Stimulated activated CD4-positive, alpha-beta T cell treated with anti-CD3 and anti-CD28 coated beads, Interleukin-12 subunit alpha, Interleukin-12 subunit beta, amount 100 ng/mL, for 4 hours (primary cell): ENCODE measurements at regions not wholly inside any gene's neighbourhood (a gene's known extent, or its start where the extent isn't known, plus 50 kb on each side); places are given as distances from the start of the nearest gene placed in this dataset.

ENCODE experiments used
- DNase-seq: peaks from one replicate; pipeline ENCODE4 v3.0.0-alpha.2; 2020

GRCh38 chr12:60391051-60391450 lies 795.2 kb downstream of the SLC16A7 start:
- no peak for DNase-seq

- no peak for DNase-seq
Observed at GRCh38 chr12:60391791-60392190, 796.0 kb downstream of the SLC16A7 start.

- DNase-seq = no peak
Observed at GRCh38 chr12:60393093-60393492, 797.3 kb downstream of the SLC16A7 start.

GRCh38 chr12:60394665-60395064 lies 798.8 kb downstream of the SLC16A7 start:
- no peak for DNase-seq

- no peak for DNase-seq
Observed at GRCh38 chr12:60398547-60398946, 802.7 kb downstream of the SLC16A7 start.

GRCh38 chr12:60399064-60399463 lies 803.2 kb downstream of the SLC16A7 start:
- no peak for DNase-seq

GRCh38 chr12:60402996-60403395 lies 807.2 kb downstream of the SLC16A7 start:
- no peak for DNase-seq

GRCh38 chr12:60415351-60415750 lies 819.5 kb downstream of the SLC16A7 start:
- DNase-seq = no peak

GRCh38 chr12:60419986-60420385 lies 824.2 kb downstream of the SLC16A7 start:
- DNase-seq = no peak

GRCh38 chr12:60421741-60422140 lies 825.9 kb downstream of the SLC16A7 start:
- DNase-seq = no peak

GRCh38 chr12:60437297-60437696 lies 841.5 kb downstream of the SLC16A7 start:
- no peak for DNase-seq

- no peak for DNase-seq
Observed at GRCh38 chr12:60441577-60441976, 845.7 kb downstream of the SLC16A7 start.

GRCh38 chr12:60451457-60451856 lies 855.6 kb downstream of the SLC16A7 start:
- no peak for DNase-seq

GRCh38 chr12:60465060-60465459 lies 869.2 kb downstream of the SLC16A7 start:
- no peak for DNase-seq

GRCh38 chr12:60468546-60468945 lies 872.7 kb downstream of the SLC16A7 start:
- DNase-seq = no peak

- DNase-seq = no peak
Observed at GRCh38 chr12:60475825-60476224, 880.0 kb downstream of the SLC16A7 start.

GRCh38 chr12:60487284-60487683 lies 891.5 kb downstream of the SLC16A7 start:
- DNase-seq = no peak

- no peak for DNase-seq
Observed at GRCh38 chr12:60489071-60489470, 893.2 kb downstream of the SLC16A7 start.

GRCh38 chr12:60494244-60494643 lies 898.4 kb downstream of the SLC16A7 start:
- no peak for DNase-seq

- DNase-seq = no peak
Observed at GRCh38 chr12:60498656-60499055, 902.8 kb downstream of the SLC16A7 start.

GRCh38 chr12:60501124-60501729 lies 905.4 kb downstream of the SLC16A7 start:
- no peak for DNase-seq

- DNase-seq = no peak
Observed at GRCh38 chr12:60522684-60523400, 927.0 kb downstream of the SLC16A7 start.

- no peak for DNase-seq
Observed at GRCh38 chr12:60529261-60529660, 933.4 kb downstream of the SLC16A7 start.

- DNase-seq = no peak
Observed at GRCh38 chr12:60529723-60530122, 933.9 kb downstream of the SLC16A7 start.

GRCh38 chr12:60535363-60535762 lies 939.5 kb downstream of the SLC16A7 start:
- DNase-seq = no peak
